Stromal cell of bone marrow (primary cell): ENCODE measurements at regions not wholly inside any gene's neighbourhood (a gene's known extent, or its start where the extent isn't known, plus 50 kb on each side); places are given as distances from the start of the nearest gene placed in this dataset.

ENCODE experiments used
- DNase-seq: peaks from one replicate; pipeline ENCODE4 v3.0.0-alpha.2; 2012; ENCODE audit warnings: low read depth

DNA sequence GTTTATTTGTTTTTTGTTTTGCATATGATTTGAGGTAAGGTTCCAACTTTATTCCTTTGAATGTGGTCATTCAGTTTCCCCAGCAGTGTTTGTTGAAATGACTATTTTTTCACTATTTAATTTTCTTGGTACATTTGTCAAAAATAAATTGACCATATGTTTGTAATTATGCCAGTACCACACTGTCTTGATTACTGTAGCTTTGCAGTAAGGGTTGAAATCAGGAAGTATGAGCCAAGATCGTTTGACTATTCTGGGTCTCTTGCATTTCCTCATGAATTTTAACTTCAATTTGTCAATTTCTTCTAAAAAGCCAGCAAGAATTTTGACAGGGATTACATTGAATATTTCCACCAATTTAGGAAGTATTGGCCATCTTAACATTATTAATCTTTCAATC is 199.3 kb upstream of the PPFIA2 start:
- DNase-seq, result no peak

DNA sequence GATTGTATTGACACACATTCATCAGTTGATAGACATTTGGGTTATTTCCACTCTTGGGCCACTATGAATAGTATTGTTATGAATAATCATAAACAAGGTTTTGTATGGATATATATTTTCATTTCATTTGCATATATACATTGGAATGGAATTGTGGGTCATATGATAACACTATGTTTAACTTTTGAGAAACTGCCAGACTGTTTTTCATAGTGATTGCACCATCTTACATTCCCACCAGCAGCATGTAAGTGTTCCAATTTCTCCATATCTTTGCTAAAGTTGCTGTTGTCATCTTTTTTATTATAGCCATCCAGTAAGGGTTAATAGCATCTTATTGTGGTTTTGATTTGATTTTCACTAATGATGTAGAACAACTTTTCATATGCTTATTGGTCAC is 198.5 kb upstream of the PPFIA2 start:
- DNase-seq, result no peak

DNA sequence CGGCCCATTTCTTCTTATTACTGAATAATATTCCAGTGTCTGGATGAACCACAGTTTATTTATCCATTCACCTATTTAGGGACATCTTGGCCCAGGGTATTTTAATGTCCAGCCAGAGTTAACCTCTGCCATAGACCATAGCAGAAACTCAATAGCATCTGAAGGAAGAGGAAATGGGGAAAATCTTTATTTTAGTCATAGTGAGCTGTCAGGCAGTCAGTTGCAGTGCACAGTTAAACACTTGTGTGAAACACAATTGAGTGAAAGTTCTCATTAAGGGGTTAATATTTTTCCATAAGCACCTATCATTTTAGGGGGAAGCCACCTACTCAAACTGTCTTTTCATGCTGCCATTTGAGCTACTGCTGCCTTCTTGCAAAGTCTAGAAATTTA is 197.3 kb upstream of the PPFIA2 start:
- DNase-seq, result no peak

DNA sequence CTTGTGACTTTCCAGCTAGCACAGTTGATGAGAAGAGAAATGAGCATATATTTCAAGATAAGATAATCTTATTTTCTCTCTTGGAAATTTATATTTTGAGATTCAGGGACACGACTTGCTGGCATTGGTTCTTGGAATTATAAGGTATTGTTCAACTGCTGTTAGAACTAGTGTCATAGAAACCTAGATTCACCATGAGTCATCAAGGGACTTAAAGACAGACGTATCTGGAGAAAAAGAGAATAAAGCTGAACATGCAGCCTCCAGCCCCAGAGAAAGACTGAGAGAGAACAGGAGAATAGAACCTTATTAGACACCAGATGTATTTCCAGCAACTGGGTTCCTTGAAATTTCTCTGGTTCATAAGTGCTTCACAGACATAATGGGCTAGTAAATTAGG is 194.4 kb upstream of the PPFIA2 start:
- no peak for DNase-seq

DNA sequence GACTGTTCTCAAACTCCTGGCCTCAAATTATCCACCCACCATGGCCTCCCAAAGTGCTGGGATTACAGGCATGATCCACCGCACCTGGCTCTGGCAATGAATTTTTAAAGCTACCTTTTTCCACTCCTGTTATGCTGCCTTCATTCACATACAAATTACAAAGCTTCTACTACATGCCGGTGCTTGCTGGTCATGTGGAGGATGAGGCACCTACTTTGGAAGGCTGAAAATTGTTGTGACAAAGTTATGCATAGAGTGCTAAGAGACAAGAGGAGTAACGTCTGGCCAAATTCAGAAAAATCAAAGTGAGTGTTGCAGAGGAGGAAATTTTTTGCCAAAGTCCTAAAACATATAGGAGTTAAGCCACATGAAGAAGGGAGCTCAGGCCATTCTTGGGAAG is 191.7 kb upstream of the PPFIA2 start:
- DNase-seq, result no peak

DNA sequence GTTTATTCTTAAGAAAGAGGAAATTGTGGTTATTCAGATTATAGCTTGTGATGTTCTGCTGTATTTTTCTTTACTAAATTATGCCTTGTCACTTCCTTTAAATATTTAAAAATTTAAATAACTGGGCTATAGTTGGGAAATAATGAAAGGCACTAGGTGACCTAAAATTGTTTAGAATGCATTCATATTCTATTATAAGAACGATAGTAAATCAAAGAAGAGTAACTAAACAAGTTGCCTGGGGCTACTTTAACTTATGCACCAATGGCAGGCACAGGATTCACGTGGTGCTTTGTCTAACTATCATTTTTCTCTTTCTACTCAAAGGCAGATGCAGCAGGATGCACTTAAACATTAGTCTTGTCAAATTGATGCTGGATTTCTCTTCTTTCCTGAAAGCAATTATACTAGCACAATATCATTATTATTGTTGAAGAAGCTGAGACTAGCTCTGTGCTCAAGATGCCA is 190.7 kb upstream of the PPFIA2 start:
- DNase-seq, result no peak

DNA sequence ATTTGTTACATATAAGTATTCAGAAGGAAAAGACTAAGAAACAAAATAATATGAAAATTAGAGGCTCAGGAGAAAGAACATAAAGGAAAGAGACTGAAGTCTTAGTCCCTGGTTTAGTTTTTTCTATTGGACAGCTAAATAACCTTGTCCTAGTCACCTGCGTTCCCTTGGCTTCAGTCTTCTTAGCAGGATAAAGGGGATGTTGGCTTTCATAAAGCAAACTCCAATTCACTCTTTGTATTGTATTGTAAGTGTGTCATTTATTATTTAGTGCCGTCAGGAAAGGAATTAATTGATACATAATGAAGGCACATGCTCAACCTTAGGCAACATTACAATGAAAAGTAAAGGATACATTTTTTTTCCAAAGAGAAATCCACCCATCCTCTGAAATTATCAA is 190.3 kb upstream of the PPFIA2 start:
- no peak for DNase-seq

DNA sequence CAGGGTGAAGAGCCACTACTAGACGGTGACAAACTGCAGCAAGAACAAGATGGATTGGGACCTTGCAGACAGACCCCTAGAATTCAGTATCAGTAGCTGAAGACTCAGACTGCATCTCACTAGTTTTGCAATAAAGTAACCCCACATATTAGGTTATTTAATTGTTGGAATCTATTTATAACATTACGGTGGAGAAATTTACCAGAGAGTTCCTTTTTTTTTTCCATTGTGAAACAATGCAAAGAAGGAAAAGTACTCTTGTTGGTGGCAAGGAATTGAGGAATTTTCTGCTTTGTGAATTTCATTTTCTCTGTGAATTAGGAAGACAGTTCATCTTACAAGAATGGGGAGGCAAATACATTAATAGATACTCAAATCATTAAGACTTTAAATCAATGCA is 185.7 kb upstream of the PPFIA2 start:
- DNase-seq, result no peak

DNA sequence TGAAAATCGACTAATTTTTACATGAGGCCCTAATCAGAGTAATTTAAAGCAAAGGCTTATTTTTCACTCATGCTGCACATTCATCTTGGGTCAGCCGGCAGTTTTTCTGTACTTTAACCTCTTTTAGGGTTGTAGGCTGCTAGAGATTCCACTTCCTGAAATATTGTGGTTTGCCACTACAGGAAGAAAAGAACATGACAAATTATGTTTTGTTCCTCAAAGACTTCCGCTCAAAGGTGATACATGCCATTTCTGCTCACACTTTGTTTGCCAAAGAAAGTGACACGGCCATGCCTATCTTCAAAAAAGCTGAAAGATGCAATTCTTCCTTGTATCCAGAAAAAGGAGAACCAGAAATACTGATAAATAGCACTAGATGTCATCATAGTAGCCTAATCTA is 183.4 kb upstream of the PPFIA2 start:
- DNase-seq, result no peak

DNA sequence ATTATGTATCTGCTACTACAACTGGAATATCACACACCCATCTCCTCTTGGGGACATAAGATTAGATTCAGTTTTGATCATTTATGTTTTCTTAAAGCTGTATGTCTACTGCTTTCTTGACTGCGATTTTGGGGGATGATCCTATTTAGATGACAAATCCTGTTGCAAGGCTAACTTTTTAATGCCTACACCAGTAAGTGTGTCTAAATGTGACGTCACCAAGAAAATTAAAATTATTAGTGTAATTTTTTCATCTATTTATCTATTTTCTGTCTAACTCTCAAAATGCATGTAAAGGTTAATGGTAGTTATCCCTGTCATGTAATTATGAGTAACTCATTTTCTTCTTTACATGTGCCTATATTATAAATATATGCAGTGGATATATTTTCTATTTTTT is 170.9 kb upstream of the PPFIA2 start:
- DNase-seq, result no peak

DNA sequence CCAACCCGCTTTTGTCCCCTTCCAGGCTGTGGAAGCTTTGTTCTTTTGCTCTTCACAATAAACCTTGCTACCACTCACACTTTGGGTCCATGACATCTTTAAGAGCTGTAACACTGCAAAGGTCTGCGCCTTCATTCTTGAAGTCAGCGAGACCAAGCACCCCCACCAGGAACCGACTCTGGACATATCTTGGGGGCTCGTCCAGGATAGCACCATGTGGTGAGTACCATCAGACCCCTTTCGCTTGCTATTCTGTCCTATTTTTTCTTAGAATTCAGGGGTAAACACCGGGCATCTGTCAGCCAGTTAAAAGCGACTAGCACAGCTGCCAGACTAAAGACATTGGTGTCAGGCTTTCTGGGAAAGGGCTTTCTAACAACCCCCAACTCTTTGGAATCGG is 137.6 kb upstream of the PPFIA2 start:
- no peak for DNase-seq

DNA sequence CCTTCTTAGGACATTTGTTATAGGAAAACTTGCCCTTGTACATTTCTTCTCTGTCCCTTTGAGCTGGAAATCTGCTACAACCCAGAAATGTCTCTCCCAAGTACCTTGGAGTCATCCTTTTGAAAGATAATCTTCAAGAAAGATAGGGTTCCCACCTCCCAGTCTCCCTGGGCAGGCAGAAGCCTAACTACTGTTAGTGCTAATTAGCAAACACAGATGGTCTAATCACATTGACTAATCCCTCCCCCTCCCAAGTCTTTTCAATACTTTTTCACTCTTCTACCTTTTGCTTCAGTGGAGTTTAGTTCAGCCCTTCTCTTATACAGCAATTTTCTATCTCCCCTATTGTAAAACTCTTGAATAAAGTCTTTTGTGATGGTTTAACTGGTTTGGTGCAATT is 129.8 kb upstream of the PPFIA2 start:
- no peak for DNase-seq

DNA sequence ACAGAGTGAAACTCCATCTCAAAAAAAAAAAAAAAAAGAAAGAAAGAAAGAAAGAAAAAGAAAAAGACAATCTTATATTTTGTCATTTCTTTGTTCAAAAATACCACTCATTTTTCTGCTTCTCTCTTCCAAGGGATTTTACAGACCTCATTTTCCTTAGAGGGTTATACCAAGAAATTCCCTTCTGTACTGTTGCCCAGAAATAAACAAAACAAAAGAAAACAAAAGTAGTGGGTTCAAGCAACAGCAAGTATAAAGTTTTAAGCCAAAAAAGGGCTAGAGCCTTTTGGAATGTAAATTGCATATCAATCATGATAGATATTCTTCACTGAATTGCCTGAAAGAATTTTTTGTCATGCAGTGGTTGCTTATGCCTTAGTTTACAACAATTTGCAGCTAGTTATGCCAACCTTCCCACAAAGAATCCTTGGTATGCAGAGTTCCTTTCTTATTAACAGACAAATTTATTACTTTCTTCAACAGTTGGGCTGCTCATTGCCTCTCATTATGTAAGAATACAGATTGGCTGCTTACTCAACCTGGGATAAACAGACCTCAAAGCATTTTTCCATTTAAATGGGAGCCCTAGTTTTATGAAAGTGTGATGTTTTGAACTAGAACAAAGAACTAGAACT is 129.1 kb upstream of the PPFIA2 start:
- peak; percentile 4 for DNase-seq

DNA sequence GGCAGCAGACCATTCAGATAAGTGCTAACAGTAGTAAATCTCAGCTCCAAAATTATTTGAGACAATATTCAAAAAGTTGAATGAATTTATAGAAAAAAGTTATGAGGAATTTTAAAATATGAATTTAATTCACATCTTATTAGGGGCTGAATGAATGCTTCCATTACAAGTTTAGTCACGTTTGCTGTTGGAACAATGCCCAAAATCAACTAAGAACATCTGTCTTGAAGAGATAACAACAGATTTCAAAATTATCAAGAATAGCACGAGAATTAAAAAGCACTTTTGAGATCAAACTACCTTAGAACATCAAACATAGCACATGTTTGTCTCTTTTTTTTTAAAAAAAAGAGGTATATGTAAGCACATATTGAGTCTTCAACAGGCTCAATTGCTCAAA is 115.4 kb upstream of the PPFIA2 start:
- DNase-seq, result no peak

DNA sequence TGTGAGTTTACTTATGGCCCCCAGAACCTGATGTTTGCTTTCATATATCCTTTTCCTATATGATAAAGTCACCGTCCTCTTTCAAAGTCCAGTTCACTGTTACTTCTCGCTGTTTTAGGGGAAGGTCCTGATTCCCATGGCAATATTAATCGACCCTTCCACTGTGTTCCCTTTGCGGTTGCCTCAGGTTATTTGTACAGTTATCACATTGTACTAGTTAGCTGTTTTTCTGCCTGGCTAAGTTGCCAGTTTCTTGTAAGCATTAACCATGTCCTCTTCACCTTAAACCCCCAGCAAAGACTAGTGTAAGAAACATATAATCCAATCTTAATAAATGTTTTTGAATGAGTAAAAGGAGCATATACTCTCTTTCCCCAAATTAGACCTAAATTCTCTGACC is 115.0 kb upstream of the PPFIA2 start:
- no peak for DNase-seq

DNA sequence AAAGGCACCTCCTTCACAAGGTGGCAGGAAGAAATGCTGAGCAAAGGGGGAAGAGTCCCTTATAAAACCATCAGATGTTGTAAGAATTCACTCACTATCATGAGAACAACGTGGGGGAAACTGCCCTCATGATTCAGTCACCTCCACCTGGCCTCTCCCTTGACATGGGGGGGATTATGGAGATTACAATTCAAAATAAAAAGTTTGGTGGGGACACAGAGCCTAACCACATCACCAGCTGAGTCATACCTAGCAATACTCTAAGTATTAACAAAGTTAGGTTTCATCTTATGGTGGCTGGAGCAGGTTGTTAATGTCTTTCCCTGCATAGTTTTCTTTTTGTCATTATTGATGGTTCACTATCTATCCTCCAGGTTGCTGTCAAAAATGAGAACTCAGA is 113.2 kb upstream of the PPFIA2 start:
- DNase-seq, result no peak

DNA sequence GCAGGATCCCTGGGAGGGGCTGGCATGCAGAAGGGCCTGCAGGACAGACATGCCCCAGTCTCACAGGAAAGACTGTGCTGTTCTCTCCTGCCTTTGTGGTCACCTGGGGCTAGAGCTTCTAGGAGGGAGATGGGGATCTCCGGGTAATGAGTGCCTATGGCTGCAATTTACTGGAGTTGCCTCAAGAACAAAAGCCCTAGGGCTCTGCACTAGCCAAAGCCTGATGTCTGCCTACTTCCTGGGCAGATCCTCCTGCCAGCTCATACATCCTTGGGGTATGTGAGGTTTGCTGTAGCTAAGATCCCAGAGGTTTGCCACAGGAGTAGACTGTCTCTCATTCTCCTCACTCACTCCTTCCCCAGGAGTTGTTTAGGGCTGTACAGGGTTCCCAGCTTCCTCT is 106.9 kb upstream of the PPFIA2 start:
- no peak for DNase-seq

DNA sequence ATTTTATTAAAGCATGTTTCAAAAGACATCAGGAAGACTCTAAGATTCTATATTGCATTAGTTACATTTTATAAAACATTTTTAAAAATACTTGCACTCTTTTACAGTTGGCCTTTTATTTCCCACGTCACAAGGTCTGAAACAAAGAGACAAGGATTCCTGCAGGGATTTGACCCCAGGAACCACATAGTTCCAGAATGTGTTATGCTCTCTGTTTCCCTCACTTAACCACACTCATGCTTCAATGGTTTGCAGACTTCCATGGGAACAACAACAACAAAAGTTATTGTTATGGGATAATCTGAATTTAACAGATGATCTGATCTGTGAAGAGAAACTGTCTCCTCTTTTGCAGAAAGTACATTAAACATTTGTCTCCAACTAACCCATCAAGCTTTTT is 104.3 kb upstream of the PPFIA2 start:
- peak; percentile 9 for DNase-seq

DNA sequence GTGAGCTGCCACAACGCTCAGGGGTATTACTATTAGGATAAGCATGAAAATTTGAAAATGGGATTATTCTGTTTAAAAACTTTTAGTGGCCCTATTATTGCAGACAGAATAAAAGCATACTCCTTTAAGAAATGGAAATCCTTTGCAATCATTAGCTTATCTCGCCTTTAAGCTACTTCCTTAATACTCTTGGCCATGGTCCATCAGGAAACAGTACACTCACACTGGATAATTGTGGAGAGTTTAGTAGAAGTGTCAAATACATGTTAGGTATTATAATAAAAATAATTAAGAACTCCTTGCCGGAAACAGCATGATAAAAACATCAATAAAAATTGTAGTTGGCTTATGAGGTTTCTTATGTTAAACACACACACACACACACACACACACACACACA is 100.4 kb upstream of the PPFIA2 start:
- no peak for DNase-seq

DNA sequence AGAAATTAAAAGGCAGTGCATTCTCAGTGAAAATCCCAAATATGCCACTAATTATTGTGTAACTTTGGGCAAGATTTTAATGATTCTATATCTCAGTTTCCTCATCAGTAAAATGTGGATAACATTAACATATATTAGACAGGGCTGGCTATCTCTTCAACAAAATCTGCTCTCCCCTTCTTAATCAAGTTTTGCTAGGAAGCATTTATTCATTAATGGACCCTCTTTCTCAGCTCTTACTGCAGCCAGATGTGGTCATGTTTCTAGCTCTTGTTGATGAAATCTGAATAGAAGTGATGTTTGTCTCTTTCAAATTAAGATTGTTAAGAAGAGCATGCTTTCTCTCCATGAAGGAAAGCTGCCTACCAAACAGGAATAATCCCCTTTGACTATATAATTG is 84.4 kb upstream of the PPFIA2 start:
- no peak for DNase-seq

DNA sequence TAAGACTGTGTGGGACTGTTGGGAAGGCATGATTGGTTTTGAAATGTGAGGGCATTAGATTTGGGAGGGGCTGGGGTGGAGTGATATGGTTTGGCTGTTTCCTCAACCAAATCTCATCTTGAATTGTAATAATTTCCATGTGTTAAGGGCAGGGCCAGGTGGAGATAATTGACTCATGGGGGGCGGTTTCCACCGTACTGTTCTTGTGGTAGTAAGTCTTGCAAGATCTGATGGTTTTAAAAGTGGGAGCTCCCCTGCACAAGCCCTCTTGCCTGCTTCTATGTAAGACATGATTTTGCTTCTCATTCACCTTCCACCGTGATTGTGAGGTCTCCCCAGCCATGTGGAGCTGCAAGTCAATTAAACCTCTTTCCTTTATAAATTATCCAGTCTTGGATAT is 76.6 kb upstream of the PPFIA2 start:
- DNase-seq, result no peak

DNA sequence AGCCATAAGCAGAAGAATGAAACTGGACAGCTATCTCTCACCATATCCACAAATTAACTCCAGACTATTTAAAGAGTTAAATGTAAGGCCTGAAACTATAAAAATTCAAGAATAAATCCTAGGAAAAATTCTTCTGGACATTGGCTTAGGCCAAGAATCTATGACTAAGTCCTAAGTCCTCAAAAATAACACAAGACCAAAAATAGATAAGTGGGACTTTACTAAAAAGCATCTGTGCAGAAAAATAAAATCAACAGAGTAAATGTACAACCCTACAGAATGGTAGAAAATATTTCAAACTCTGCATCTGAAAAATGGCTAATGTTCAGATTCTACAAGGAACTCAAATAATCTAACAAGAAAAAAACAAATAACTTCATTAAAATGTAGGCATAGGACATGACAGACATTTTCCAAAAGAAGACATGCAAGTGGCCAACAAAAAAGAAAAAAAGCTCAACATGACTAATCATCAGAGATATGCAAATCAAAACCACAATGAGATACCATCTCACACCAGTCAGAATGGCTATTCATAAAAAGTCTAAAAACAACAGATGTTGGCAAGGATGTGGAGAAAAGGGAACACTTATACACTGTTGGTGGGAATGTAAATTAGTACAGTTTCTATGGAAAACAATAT is 61.0 kb upstream of the PPFIA2 start:
- DNase-seq, result peak; percentile 61

DNA sequence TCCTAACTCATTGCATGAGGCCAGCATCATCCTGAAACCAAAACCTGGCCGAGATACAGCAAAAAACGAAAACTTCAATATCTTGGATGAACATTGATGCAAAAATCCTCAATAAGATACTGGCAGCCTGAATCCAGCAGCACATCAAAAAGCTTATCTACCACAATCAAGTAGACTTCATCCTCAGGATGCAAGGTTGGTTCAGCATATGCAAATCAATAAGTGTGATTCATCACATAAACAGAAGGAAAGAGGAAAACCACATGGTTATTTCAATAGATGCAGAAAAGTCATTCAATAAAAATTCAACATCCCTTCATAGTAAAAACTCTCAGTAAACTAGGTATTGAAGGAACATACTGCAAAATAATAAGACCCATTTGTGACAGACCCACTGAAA is 56.5 kb upstream of the PPFIA2 start:
- no peak for DNase-seq

DNA sequence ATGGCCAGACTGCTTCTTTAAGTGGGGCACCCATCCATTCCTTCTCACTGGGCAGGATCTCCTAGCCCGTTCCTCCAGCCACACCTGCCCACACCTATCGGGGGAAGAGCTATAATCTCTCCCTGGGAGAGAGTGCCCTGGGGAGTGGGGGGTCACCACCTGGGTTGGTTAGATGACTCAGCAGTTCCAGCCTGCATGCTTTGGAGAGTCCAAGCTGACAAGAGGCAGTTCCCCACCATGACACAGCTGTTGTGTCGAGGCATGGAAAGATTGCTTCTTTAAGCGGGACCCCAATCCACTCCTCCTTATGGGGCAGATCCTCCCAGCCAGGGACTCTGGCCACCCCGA is 52.6 kb upstream of the PPFIA2 start:
- DNase-seq, result no peak
